GM12878 (cell line): ENCODE measurements at regions not wholly inside any gene's neighbourhood (a gene's known extent, or its start where the extent isn't known, plus 50 kb on each side); places are given as distances from the start of the nearest gene placed in this dataset.

ENCODE experiments used
- ATAC-seq: fragments of 200-7000 bp; cut with Tn5 transposase; 3 replicates; pipeline ENCODE4 v1.9.1; 2020; ENCODE audit warnings: mild to moderate bottlenecking, moderate library complexity
- BruUV-seq: library from RNA; stranded (reverse); fragments of 400-500 nt; replicated peaks from 2 replicates; lab custom pipeline; 2021; lab: Mats Ljungman, UMichigan
- CTCF ChIA-PET: fragments of 300-600 bp; sonication (Branson Sonifier 250); formaldehyde crosslinking; extraction: SDS; loops from one replicate; lab custom pipeline; 2021; ENCODE audit warnings: inconsistent platforms; lab: Yijun Ruan, JAX
- POLR2A ChIA-PET: fragments of 350-600 bp; formaldehyde crosslinking; extraction: SDS; loops from one replicate; lab custom pipeline; 2021; ENCODE audit warnings: inconsistent platforms; lab: Charles Lee
- RAD21 ChIA-PET: fragments of 300-600 bp; sonication (Branson Sonifier 250); formaldehyde crosslinking; loops from one replicate; lab custom pipeline; 2023; ENCODE audit warnings: antibody characterized with exemption; ENCODE audit not compliant: unreplicated experiment; lab: Charles Lee
- SMC1A ChIA-PET: fragments of 300-600 bp; sonication (Branson Sonifier 250); formaldehyde crosslinking; loops from one replicate; lab custom pipeline; 2023; ENCODE audit not compliant: unreplicated experiment, uncharacterized antibody; lab: Charles Lee
- DNase-seq: peaks from one replicate; pipeline ENCODE4 v3.0.0-alpha.2; 2011; ENCODE audit warnings: low read depth, low spot score
- FAIRE-seq: peaks from 3 replicates; lab custom pipeline; 2011; peaks lifted over from hg19 to GRCh38; lab: Jason Lieb, UNC
- H2AFZ ChIP-seq: 2 replicates; pipeline ENCODE4 v1.6.0; 2011; ENCODE audit warnings: low read depth, low read length, control low read depth; ENCODE audit not compliant: control insufficient read depth
- H3K27ac ChIP-seq: 2 replicates; pipeline ENCODE4 v1.5.1; 2011; ENCODE audit warnings: control low read depth; ENCODE audit not compliant: control insufficient read depth, insufficient read depth
- H3K27me3 ChIP-seq, 2 experiments: replicated peaks in 1 of 2; 2 replicates each; pipeline versions ENCODE4 v1.6.0 to v1.6.1; 2011; ENCODE audit warnings: low read length in 1 of 2; ENCODE audit not compliant: control insufficient read depth in 2 of 2, insufficient read depth in 2 of 2
- H3K36me3 ChIP-seq, 2 experiments: 2 replicates each; pipeline ENCODE4 v1.5.1; 2011; ENCODE audit warnings: low read length in 1 of 2; ENCODE audit not compliant: control insufficient read depth in 2 of 2, insufficient read depth in 2 of 2
- H3K4me1 ChIP-seq: 2 replicates; pipeline ENCODE4 v1.6.1; 2011; ENCODE audit warnings: mild to moderate bottlenecking, low read length, moderate library complexity, mixed read lengths; ENCODE audit not compliant: control insufficient read depth, insufficient read depth
- H3K4me2 ChIP-seq: 2 replicates; pipeline ENCODE4 v1.6.0; 2011; ENCODE audit warnings: control low read depth; ENCODE audit not compliant: control insufficient read depth, insufficient read depth
- H3K4me3 ChIP-seq: fragments of 200-600 bp; sonication (generic); 2 replicates; pipeline ENCODE4 v1.5.1; 2016
- H3K79me2 ChIP-seq: 2 replicates; pipeline ENCODE4 v1.6.0; 2011; ENCODE audit warnings: low read length; ENCODE audit not compliant: control insufficient read depth, insufficient read depth
- H3K9ac ChIP-seq: 2 replicates; pipeline ENCODE4 v1.8.0; 2011; ENCODE audit warnings: low read length, control low read depth, mixed read lengths; ENCODE audit not compliant: control insufficient read depth, insufficient read depth
- H3K9me3 ChIP-seq: replicated peaks from 3 replicates; pipeline ENCODE4 v1.5.1; 2011; ENCODE audit warnings: mild to moderate bottlenecking, low read length; ENCODE audit not compliant: control insufficient read depth, insufficient read depth
- H4K20me1 ChIP-seq: 2 replicates; pipeline ENCODE4 v1.6.0; 2011; ENCODE audit not compliant: control insufficient read depth, insufficient read depth
- CEBPB ChIP-seq, 2 experiments: fragments of 150-350 bp in 1 of 2; IDR thresholded peaks; 2 replicates each; pipeline ENCODE4 v1.6.1; 2012 to 2014; ENCODE audit warnings: low read depth in 2 of 2, low read length in 2 of 2, borderline replicate concordance in 1 of 2, inconsistent platforms in 1 of 2
- FOXK2 ChIP-seq: fragments of 450-650 bp; IDR thresholded peaks from 2 replicates; pipeline ENCODE4 v1.6.1; 2017; ENCODE audit warnings: mild to moderate bottlenecking, moderate library complexity
- JUNB ChIP-seq: IDR thresholded peaks from 2 replicates; pipeline ENCODE4 v1.6.1; 2016; ENCODE audit warnings: antibody characterized with exemption, mild to moderate bottlenecking
- KAT2A ChIP-seq: conservative IDR thresholded peaks from 2 replicates; pipeline ENCODE4 v1.6.1; 2011; ENCODE audit warnings: low read depth, low read length; ENCODE audit not compliant: control insufficient read depth
- LARP7 ChIP-seq: fragments of 450-650 bp; IDR thresholded peaks from 2 replicates; pipeline ENCODE4 v1.6.1; 2017; ENCODE audit warnings: mild to moderate bottlenecking
- MYB ChIP-seq: fragments of 150-350 bp; IDR thresholded peaks from 2 replicates; pipeline ENCODE4 v1.6.1; 2014; ENCODE audit warnings: mild to moderate bottlenecking, low read depth, low read length, borderline replicate concordance
- REST ChIP-seq: IDR thresholded peaks from 2 replicates; pipeline ENCODE4 v1.6.1; 2012; ENCODE audit warnings: mild to moderate bottlenecking, low read depth, low read length
- SMARCA5 ChIP-seq: fragments of 450-650 bp; IDR thresholded peaks from 2 replicates; pipeline ENCODE4 v1.6.1; 2017; ENCODE audit warnings: mild to moderate bottlenecking
- SREBF2 ChIP-seq: IDR thresholded peaks from 2 replicates; pipeline ENCODE4 v1.6.1; 2012; ENCODE audit warnings: mild to moderate bottlenecking, low read length
- SUZ12 ChIP-seq: fragments of 200-600 bp; sonication (generic); IDR thresholded peaks from one replicate; pipeline ENCODE4 v1.6.1; 2018; ENCODE audit warnings: antibody characterized with exemption, mild to moderate bottlenecking; ENCODE audit not compliant: unreplicated experiment
- ZBTB4 ChIP-seq: fragments of 450-650 bp; formaldehyde crosslinking; IDR thresholded peaks from 2 replicates; pipeline ENCODE4 v1.4.0; 2022; ENCODE audit warnings: mild to moderate bottlenecking, moderate library complexity
- WGBS: methylation state at CpG from one replicate; pipeline ENCODE4 v1.1.6; 2016; ENCODE audit warnings: low lambda C conversion rate; ENCODE audit not compliant: insufficient replicate concordance, insufficient coverage; ENCODE audit errors: missing lambda C conversion rate; 5-methylcytosine and 5-hydroxymethylcytosine counted together
- in situ Hi-C: fragments of 300-500 bp; cut with MboI; formaldehyde crosslinking; loops from 9 replicates; pipeline ENCODE4 v1.14.3; 2018; ENCODE audit warnings: mixed read lengths
- intact Hi-C: fragments of 100-400 bp; cut with micrococcal nuclease; formaldehyde crosslinking; loops from one replicate; pipeline ENCODE4 v1.14.2; 2022; ENCODE audit not compliant: unreplicated experiment
- TF ChIP-seq, protein P1 (sequence below): fragments of 450-650 bp; IDR thresholded peaks from 2 replicates; pipeline ENCODE4 v1.6.1; 2016; ENCODE audit warnings: mild to moderate bottlenecking, moderate library complexity, borderline replicate concordance
- TF ChIP-seq, protein P2 (sequence below): fragments of 450-650 bp; conservative IDR thresholded peaks from 2 replicates; pipeline ENCODE4 v1.6.1; 2017; ENCODE audit warnings: mild to moderate bottlenecking, moderate library complexity

- TF ChIP-seq FOXK2 = no peak
- TF ChIP-seq MYB = no peak
- TF ChIP-seq SREBF2 = no peak
- no peak for TF ChIP-seq KAT2A
- TF ChIP-seq SUZ12 = no peak
- TF ChIP-seq, protein P1, sequence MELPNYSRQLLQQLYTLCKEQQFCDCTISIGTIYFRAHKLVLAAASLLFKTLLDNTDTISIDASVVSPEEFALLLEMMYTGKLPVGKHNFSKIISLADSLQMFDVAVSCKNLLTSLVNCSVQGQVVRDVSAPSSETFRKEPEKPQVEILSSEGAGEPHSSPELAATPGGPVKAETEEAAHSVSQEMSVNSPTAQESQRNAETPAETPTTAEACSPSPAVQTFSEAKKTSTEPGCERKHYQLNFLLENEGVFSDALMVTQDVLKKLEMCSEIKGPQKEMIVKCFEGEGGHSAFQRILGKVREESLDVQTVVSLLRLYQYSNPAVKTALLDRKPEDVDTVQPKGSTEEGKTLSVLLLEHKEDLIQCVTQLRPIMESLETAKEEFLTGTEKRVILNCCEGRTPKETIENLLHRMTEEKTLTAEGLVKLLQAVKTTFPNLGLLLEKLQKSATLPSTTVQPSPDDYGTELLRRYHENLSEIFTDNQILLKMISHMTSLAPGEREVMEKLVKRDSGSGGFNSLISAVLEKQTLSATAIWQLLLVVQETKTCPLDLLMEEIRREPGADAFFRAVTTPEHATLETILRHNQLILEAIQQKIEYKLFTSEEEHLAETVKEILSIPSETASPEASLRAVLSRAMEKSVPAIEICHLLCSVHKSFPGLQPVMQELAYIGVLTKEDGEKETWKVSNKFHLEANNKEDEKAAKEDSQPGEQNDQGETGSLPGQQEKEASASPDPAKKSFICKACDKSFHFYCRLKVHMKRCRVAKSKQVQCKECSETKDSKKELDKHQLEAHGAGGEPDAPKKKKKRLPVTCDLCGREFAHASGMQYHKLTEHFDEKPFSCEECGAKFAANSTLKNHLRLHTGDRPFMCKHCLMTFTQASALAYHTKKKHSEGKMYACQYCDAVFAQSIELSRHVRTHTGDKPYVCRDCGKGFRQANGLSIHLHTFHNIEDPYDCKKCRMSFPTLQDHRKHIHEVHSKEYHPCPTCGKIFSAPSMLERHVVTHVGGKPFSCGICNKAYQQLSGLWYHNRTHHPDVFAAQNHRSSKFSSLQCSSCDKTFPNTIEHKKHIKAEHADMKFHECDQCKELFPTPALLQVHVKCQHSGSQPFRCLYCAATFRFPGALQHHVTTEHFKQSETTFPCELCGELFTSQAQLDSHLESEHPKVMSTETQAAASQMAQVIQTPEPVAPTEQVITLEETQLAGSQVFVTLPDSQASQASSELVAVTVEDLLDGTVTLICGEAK = no peak
- no peak for TF ChIP-seq SMARCA5
- TF ChIP-seq LARP7 = no peak
- no peak for TF ChIP-seq CEBPB (IDR thresholded peaks at IDR 0.05; ENCODE audit: borderline replicate concordance in 1 of 2, low read depth in 2 of 2, low read length in 2 of 2)
- TF ChIP-seq JUNB = no peak
- TF ChIP-seq ZBTB4 (CRISPR knock-in tag) = no peak
- TF ChIP-seq REST = no peak
- TF ChIP-seq, protein P2, sequence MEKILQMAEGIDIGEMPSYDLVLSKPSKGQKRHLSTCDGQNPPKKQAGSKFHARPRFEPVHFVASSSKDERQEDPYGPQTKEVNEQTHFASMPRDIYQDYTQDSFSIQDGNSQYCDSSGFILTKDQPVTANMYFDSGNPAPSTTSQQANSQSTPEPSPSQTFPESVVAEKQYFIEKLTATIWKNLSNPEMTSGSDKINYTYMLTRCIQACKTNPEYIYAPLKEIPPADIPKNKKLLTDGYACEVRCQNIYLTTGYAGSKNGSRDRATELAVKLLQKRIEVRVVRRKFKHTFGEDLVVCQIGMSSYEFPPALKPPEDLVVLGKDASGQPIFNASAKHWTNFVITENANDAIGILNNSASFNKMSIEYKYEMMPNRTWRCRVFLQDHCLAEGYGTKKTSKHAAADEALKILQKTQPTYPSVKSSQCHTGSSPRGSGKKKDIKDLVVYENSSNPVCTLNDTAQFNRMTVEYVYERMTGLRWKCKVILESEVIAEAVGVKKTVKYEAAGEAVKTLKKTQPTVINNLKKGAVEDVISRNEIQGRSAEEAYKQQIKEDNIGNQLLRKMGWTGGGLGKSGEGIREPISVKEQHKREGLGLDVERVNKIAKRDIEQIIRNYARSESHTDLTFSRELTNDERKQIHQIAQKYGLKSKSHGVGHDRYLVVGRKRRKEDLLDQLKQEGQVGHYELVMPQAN = no peak
- intact Hi-C loops (no loop called here), in situ Hi-C loops (no loop called here)
- H3K27ac ChIP-seq = no peak overlapping the region
- no peaks in the 10 kb centered on the region for H4K20me1 ChIP-seq
- ATAC-seq (no peak), FAIRE-seq (no peak), DNase-seq (no peak)
- BruUV-seq = no TSS peak
- H3K27me3 ChIP-seq = no peaks in the 10 kb centered on the region
- no peaks in the 10 kb centered on the region for H3K4me1 ChIP-seq
- no peak overlapping the region for H3K4me2 ChIP-seq
- H3K79me2 ChIP-seq = no peaks in the 10 kb centered on the region
- H3K4me3 ChIP-seq = no peak overlapping the region
- 22% methylated on average over 2 of the region's 2 CpGs for WGBS
- ChIA-PET SMC1A (no interaction called here), POLR2A (no interaction called here), RAD21 (no interaction called here), CTCF (no interaction called here)
- no peak overlapping the region for H3K9ac ChIP-seq
- H2AFZ ChIP-seq = no peak overlapping the region
- no peaks in the 10 kb centered on the region for H3K36me3 ChIP-seq
- no peaks in the 10 kb centered on the region for H3K9me3 ChIP-seq
Measured at GRCh38 chr11:16474659-16475058, 118.3 kb upstream of the SOX6 start.
